Spleen (tissue), 11 donors: ENCODE measurements at regions not wholly inside any gene's neighbourhood (a gene's known extent, or its start where the extent isn't known, plus 50 kb on each side); places are given as distances from the start of the nearest gene placed in this dataset.

ENCODE experiments used
- DNase-seq: peaks from one replicate; pipeline ENCODE4 v3.0.0-alpha.2; 2020
- H3K27ac ChIP-seq, 8 donors: fragments of 200-600 bp; sonication (generic) in 7 of 8; 1 replicate in 4 of 8; 2 replicates in 4 of 8; pipeline versions ENCODE4 v1.5.0 to v1.8.0; 2016 to 2021; ENCODE audit warnings: inconsistent platforms in 4 of 8, mild to moderate bottlenecking in 4 of 8, moderate library complexity in 1 of 8
- H3K27me3 ChIP-seq, 7 donors: fragments of 200-600 bp; sonication (generic) in 6 of 7; replicated peaks in 1 of 7; 1 replicate in 4 of 7; 2 replicates in 3 of 7; pipeline versions ENCODE4 v1.5.0 to v1.8.0; 2016 to 2021; ENCODE audit warnings: inconsistent platforms in 3 of 7, mild to moderate bottlenecking in 1 of 7
- H3K36me3 ChIP-seq, 6 donors: fragments of 200-600 bp; sonication (generic) in 5 of 6; 1 replicate in 4 of 6; 2 replicates in 2 of 6; pipeline versions ENCODE4 v1.5.0 to v1.8.0; 2016 to 2021; ENCODE audit warnings: inconsistent platforms in 2 of 6
- H3K4me1 ChIP-seq, 6 donors: fragments of 200-600 bp; sonication (generic) in 5 of 6; 1 replicate in 3 of 6; 2 replicates in 3 of 6; pipeline versions ENCODE4 v1.5.0 to v1.8.0; 2016 to 2021; ENCODE audit warnings: inconsistent platforms in 3 of 6
- H3K4me3 ChIP-seq, 8 donors: fragments of 200-600 bp; sonication (generic) in 7 of 8; 1 replicate in 4 of 8; 2 replicates in 4 of 8; pipeline versions ENCODE4 v1.5.0 to v1.8.0; 2016 to 2021; ENCODE audit warnings: inconsistent platforms in 4 of 8, mild to moderate bottlenecking in 4 of 8, moderate library complexity in 2 of 8
- H3K9me3 ChIP-seq, 8 donors: fragments of 200-600 bp; sonication (generic) in 7 of 8; 1 replicate in 4 of 8; 2 replicates in 4 of 8; pipeline versions ENCODE4 v1.5.0 to v1.8.0; 2016 to 2021; ENCODE audit warnings: inconsistent platforms in 4 of 8
- POLR2A ChIP-seq, 3 donors: fragments of 450-650 bp; IDR thresholded peaks; one replicate each; pipeline ENCODE4 v1.5.1; 2017; ENCODE audit warnings: antibody characterized with exemption in 3 of 3, mild to moderate bottlenecking in 1 of 3
- POLR2AphosphoS5 ChIP-seq, 3 donors: sonication (generic); formaldehyde crosslinking; IDR thresholded peaks; one replicate each; pipeline ENCODE4 v1.5.1; 2017; ENCODE audit warnings: antibody characterized with exemption in 3 of 3
- WGBS, 5 donors: extraction: QIAGEN DNeasy Blood & Tissue Kit in 3 of 5; methylation state at CpG; one replicate each; pipeline versions ENCODE4 v1.1.5 to v1.1.7; 2013 to 2018; 5-methylcytosine and 5-hydroxymethylcytosine counted together
- intact Hi-C: fragments of 100-400 bp; cut with DNase I; formaldehyde crosslinking; loops from one replicate; pipeline ENCODE4 v1.15.0; 2023; ENCODE audit warnings: low total_unique reads
- TF ChIP-seq, protein P1 (sequence below), 11 experiments: fragments of 200-600 bp in 7 of 11; fragments of 450-650 bp in 4 of 11; sonication (generic) in 4 of 11; IDR thresholded peaks in 8 of 11; conservative IDR thresholded peaks in 3 of 11; 1 replicate in 7 of 11; 2 replicates in 4 of 11; pipeline versions ENCODE4 v1.4.0 to v1.8.0; 2016 to 2021; ENCODE audit warnings: antibody characterized with exemption in 11 of 11, inconsistent platforms in 4 of 11, mild to moderate bottlenecking in 1 of 11
- donor health status: healthy with polysubstance abuse.
- donor health status: DM: no; HTN: no; CAD: no; lungs with moderate emphysema.
- donor health status: DM: no; HTN: no; CAD: no.
- donor health status: Bipolar disorder and iron deficiency.
- donor health status: healthy.
- donor health status: DM: no; HTN: no; CAD: no.
- donor health status: DM: yes; HTN: yes; CAD: no.

DNA sequence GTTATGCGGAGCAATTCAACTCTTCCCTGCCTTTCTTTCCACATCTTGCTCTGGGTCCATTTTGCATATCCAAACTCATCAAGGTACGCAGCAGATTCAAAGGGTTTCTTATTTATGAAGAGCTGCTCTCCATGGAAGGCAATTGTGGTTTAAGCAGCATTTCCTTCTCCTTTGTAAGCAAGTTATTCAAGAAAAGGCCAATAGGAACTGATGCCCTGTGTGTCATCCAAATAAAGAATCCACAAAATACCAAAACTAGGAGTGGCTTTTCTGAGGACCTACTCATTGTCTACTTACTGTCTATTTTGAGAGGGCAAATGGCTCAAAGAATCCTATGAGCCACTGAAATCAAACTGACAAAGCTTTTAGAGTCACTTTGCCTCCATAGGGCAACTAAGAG, 253.1 kb downstream of the PTEN start:
- peaks cover 34 to 98% (median 79%) of the 10 kb centered on the region in 6 donors for H3K4me1 ChIP-seq
- no peak for DNase-seq
- TF ChIP-seq POLR2AphosphoS5 (IDR thresholded peaks at IDR 0.05) (no peak), POLR2A (IDR thresholded peaks at IDR 0.05) (no peak)
- TF ChIP-seq, protein P1, sequence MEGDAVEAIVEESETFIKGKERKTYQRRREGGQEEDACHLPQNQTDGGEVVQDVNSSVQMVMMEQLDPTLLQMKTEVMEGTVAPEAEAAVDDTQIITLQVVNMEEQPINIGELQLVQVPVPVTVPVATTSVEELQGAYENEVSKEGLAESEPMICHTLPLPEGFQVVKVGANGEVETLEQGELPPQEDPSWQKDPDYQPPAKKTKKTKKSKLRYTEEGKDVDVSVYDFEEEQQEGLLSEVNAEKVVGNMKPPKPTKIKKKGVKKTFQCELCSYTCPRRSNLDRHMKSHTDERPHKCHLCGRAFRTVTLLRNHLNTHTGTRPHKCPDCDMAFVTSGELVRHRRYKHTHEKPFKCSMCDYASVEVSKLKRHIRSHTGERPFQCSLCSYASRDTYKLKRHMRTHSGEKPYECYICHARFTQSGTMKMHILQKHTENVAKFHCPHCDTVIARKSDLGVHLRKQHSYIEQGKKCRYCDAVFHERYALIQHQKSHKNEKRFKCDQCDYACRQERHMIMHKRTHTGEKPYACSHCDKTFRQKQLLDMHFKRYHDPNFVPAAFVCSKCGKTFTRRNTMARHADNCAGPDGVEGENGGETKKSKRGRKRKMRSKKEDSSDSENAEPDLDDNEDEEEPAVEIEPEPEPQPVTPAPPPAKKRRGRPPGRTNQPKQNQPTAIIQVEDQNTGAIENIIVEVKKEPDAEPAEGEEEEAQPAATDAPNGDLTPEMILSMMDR (IDR thresholded peaks at IDR 0.05 in 8 of 11, conservative IDR thresholded peaks at IDR 0.05 in 3 of 11), result no peak
- intact Hi-C loops, result no loop called here
- H3K36me3 ChIP-seq, result no peaks in the 10 kb centered on the region
- H3K27me3 ChIP-seq, result no peaks in the 10 kb centered on the region
- H3K27ac ChIP-seq, result peak overlapping the region in 6 of 8 donors; percentile 11 to 77 (median 62)
- no peaks in the 10 kb centered on the region for H3K9me3 ChIP-seq
- H3K4me3 ChIP-seq, result no peak overlapping the region
- 66 to 88% (median 72%) methylated on average over 2 of the region's 2 CpGs for WGBS, 5 donors

DNA sequence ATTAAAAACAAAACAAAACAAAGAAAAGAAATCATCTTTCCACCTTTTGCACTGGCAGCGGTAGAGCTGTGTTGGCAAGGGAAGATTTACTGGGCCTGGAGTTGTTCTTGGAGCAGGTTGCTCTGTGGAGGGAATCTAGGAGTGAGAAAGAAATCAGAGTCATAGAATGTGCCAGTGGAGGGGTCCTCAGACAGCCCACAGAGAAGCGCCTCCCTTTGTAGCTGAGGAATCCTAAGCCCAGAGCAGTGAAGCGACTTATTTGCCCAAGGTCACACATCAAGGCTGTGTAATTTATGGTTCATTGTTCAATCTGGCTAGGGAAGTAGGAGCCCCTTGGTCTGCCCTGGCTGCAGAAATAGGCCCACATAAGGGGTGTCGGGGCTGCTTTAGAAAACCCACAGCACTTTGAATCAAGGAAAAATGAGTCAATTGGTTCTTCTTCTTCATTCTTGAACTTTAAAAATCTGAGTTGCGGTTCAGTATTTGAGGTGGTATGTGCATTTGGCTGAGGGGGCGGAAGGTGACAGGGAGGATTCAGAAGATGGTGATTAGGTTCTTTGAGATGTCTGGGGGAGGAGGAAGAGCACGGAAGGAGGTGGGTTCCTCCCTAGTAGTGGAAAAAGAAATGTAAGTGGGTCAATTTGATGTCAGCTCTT, 253.7 kb downstream of the PTEN start:
- H3K27ac ChIP-seq, result peak overlapping the region in 7 of 8 donors; percentile 6 to 77 (median 54)
- TF ChIP-seq, protein P1 (IDR thresholded peaks at IDR 0.05 in 8 of 11, conservative IDR thresholded peaks at IDR 0.05 in 3 of 11), result no peak
- TF ChIP-seq POLR2AphosphoS5 (IDR thresholded peaks at IDR 0.05), result no peak
- no peak for TF ChIP-seq POLR2A (IDR thresholded peaks at IDR 0.05)
- H3K36me3 ChIP-seq, result no peaks in the 10 kb centered on the region
- H3K4me1 ChIP-seq, result peaks cover 32 to 92% (median 75%) of the 10 kb centered on the region in 6 donors
- H3K9me3 ChIP-seq, result no peaks in the 10 kb centered on the region
- H3K27me3 ChIP-seq, result no peaks in the 10 kb centered on the region
- no peak overlapping the region for H3K4me3 ChIP-seq
- 49 to 69% (median 57%) methylated on average over 7 of the region's 7 CpGs for WGBS, 5 donors
- DNase-seq, result no peak
- intact Hi-C loops, result no loop called here

DNA sequence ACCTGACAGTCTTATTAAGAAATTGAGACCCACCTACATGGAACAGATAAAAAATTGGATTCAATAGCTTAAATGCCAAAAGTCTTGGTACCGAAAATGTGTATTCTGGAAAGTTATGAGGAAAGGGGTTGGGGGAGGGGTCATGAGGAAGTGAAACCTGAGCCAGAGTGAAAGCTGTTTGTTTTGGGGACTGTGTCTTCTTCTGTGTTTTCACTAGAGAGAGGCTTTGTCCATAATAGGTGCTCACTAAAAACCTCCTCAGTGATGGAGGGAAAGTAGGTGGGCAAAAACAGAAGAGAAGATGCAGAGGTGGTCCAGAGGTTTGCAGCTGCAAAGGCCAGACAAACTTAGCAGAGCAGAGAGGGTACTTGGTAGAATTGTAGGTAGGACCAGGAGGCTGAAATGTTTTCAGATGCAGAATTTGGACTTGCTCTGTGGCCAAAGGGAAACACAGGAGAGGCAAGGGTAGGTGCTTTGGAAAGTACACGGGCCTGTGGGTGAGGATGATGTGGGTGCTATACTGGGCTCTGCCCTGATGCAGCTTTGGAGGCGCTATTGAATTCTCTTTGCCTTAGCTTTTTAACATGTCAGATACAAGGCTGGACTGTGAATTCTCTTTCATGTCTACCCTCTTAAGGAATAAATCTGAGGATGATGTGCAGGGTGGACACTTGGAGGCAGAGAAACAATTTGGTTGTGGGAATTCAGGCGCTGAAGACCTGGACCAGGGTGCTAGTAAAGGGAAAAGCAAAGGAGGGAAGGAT, 254.6 kb downstream of the PTEN start:
- peaks cover 32 to 82% (median 67%) of the 10 kb centered on the region in 6 donors for H3K4me1 ChIP-seq
- WGBS, 5 donors, result 74 to 82% (median 75%) methylated on average over 4 of the region's 4 CpGs
- DNase-seq, result no peak
- no peaks in the 10 kb centered on the region for H3K36me3 ChIP-seq
- H3K27me3 ChIP-seq, result no peaks in the 10 kb centered on the region
- H3K9me3 ChIP-seq, result no peaks in the 10 kb centered on the region
- TF ChIP-seq POLR2AphosphoS5 (IDR thresholded peaks at IDR 0.05) (no peak), POLR2A (IDR thresholded peaks at IDR 0.05) (no peak)
- TF ChIP-seq, protein P1 (IDR thresholded peaks at IDR 0.05 in 8 of 11, conservative IDR thresholded peaks at IDR 0.05 in 3 of 11), result peak in 2 of 11 experiments; percentile 15 to 20
- H3K27ac ChIP-seq, result peak overlapping the region in 6 of 8 donors; percentile 11 to 77 (median 62)
- peak overlapping the region in 1 of 8 donors; percentile 1 for H3K4me3 ChIP-seq
- intact Hi-C loops, result no loop called here

DNA sequence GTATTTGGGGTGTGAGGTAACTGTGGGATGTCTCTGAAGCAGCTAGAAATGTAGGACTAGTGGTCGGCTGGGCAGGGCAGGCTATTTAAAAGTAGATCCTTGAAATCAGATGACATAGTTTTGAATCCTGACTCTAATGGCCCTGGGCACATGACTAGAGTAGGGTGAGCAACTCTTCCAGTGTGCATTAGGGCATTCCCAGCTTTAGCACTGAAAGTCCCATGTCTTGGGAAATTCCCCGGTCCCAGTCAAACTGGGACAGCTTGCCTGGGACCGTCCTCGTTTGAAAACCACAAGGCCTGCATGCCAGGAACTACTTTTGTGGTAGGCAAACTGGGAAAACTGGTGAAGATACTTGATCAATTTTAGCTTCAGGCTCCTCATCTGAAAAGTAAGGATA, 255.3 kb downstream of the PTEN start:
- no peaks in the 10 kb centered on the region for H3K27me3 ChIP-seq
- WGBS, 5 donors, result 62 to 91% (median 76%) methylated on average over 4 of the region's 4 CpGs
- no peak overlapping the region for H3K4me3 ChIP-seq
- no peaks in the 10 kb centered on the region for H3K36me3 ChIP-seq
- peaks cover 32 to 76% (median 60%) of the 10 kb centered on the region in 6 donors for H3K4me1 ChIP-seq
- peak overlapping the region in 4 of 8 donors; percentile 49 to 77 (median 72) for H3K27ac ChIP-seq
- H3K9me3 ChIP-seq, result no peaks in the 10 kb centered on the region
- no peak for DNase-seq
- TF ChIP-seq POLR2AphosphoS5 (IDR thresholded peaks at IDR 0.05) (no peak), POLR2A (IDR thresholded peaks at IDR 0.05) (no peak)
- TF ChIP-seq, protein P1 (IDR thresholded peaks at IDR 0.05 in 8 of 11, conservative IDR thresholded peaks at IDR 0.05 in 3 of 11), result no peak
- intact Hi-C loops, result no loop called here
